HG02571 (cell line): ENCODE measurements at regions not wholly inside any gene's neighbourhood (a gene's known extent, or its start where the extent isn't known, plus 50 kb on each side); places are given as distances from the start of the nearest gene placed in this dataset.
"Not testable (repeated sequence)": the region's sequence is repeated elsewhere in the genome, so short reads cannot be mapped to it uniquely, and the experiment has no call there.

Experiments
- ATAC-seq: cut with Tn5 transposase; IDR thresholded peaks from one replicate; pipeline ENCODE4 v1.9.1; 2021; ENCODE audit warnings: mild to moderate bottlenecking, moderate library complexity; ENCODE audit not compliant: unreplicated experiment

DNA sequence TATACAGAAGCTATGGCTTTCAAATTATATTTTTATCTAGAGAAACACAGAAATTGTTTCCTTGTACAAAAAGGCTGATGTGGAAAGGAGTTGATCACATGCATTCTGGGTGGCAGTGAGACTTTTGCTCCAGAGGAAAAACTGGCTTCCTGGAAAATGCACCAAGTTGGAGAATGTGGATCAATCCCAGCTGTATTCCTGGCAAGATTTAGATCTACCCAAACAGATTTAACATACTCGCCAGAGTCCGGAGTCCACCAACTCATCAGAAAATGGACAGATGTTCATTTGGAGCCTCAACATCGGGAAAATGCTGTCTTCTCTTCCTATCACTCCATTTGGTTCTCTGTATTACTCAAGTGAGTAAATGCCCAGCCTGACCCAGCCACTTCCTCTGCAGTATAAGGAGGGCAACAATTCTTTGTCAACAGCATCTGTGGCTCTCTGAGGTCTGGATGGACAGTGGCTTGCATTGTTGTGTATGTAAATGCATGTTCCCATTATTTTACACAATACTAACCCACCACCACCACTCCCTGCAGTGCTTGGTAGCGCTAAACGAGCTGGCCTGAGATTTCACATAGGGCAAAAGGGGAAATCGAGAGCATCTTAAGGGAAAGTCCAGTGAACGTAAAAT lies 226.2 kb upstream of the IRF2BP2 start:
- ATAC-seq = no peak

DNA sequence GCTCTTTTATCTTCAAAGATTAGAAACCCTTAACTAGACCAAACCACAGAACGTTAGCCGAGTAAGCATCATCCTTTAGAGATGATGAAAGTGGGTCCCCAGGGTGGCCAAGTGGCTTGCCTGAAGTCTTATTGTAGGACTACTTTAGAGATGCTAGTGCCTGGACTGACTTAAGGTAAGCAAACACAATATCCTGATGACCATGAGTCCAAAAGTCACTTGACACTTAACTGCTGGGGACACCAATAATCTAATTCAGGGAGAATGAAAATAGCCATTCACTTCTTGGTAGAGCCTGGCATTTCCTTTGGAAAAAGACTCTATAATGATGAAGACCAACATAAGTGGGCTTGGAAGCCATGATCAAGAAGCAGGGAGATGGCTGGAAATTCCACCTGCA lies 225.3 kb upstream of the IRF2BP2 start:
- no peak for ATAC-seq

DNA sequence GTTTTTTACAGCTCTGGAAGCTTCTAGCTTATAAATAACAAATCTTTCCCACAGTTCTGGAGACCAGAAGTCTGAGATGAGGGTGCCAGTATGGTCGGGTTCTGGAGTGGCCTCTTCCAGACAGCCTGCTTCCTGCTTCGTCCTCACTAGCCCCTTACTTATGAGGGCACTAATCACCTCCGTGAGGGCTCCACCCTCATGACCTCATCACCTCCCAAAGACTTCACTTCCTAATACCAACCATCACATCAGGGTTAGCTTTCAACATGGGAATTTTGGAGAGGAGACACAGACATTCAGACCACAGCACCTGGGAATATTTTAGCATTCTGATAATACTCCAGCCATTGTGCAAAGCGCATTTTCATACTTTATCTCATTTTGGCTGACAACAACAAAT lies 223.7 kb upstream of the IRF2BP2 start:
- no peak for ATAC-seq

DNA sequence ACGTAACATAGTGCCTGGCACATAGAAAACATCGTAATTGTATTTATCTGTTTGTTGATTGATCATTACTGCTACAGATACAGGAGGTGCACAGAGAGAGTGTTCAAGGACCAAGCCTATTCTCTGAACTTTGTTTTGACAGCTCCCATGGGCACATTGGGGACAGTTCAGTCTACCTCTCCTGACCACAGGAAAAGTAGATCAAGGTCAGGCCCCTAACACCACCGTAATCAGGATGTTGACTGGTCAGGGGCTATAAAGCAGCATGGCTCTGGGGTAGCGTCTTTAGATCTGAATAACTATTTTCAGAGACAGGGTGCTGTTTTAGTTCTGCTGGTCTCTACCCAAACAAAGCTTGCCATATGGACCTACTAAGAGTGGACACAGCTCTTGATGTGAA lies 223.1 kb upstream of the IRF2BP2 start:
- no peak for ATAC-seq

DNA sequence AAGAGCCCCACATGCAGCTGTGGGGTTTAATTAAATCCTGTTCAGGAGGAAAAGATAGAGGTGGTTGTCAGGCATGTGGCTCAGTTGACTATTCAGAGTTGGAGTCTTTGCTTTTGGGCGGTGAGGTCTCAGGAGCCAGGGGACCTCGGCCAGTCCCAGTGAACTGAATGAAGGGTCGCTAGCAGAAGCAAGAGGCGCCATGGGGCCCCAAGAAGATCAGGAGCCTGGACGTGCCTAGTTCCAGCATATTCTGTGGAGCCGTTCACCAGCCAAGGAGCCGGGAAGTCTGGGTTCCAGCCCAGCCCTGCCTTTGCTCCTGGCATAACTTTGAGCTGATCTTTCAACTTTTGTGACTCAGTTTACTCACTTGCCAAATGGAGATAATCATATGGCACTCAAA lies 217.7 kb upstream of the IRF2BP2 start:
- no peak for ATAC-seq

DNA sequence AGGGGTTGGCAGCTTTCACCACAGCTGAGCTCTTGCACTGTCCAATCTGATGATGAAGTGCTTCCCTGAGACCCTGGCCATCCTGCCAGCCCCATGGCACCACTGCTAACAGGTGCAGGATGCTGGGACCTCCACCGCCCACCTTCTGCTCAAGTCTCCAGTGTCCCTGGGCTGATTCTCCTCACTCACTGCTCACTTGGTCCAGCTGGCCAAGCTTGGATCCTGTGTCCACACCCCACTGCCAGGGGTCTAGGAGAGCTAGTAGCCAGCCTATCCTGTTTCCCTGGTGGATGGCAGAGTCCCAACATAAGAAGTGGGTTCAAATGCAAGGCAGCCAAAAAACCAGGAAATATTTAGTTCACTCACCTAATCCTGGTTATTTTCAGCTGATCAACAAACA lies 217.2 kb upstream of the IRF2BP2 start:
- ATAC-seq = no peak

DNA sequence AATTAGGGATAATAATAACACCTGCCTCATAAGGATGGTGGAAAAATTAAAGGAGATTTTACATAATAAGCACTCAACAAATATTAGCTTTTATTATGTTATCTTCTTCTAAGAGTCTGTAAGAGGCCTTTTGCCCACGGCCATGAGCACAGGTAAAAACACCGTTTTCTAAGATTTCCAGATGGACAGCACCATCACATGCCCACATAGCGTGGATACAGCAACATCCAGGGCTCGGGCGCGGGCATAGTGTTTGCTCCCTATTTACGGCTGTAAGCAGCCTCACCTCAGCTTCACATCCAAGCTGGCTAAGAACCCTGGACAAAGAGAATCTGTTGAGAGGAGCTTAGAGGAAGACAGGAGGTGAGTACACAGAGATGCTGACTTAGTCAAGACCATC lies 216.4 kb upstream of the IRF2BP2 start:
- no peak for ATAC-seq

DNA sequence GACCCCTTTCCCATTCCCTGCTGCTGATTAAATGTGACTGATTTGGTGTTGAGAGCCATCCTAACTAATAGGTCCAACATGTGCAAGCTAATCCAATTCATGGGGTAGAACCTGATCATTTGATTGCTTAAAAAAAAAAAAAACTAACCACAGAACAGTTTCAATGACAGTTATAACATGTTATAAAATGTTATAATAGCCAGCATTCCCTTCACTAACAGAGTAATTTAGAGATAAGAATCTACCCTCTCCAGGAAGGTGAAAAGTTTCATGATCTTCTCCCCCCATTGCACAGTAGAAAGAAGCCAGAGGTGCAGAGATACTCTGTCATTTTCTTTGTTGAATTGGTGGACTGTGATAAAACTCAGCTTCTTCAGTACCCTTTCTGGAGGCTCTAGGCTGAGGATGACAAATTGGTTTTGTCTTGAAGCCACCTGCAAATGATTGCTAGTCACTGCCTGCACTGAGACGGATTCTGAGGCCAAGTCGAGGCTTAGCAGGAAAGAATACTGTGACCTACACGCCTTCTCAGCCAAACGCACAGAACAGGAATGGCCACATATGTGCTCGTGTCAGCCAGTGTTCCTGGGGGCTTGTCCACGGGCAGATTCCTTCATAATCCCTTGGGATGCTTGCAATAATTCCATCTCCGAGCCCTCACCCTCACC lies 215.7 kb upstream of the IRF2BP2 start:
- ATAC-seq = no peak

DNA sequence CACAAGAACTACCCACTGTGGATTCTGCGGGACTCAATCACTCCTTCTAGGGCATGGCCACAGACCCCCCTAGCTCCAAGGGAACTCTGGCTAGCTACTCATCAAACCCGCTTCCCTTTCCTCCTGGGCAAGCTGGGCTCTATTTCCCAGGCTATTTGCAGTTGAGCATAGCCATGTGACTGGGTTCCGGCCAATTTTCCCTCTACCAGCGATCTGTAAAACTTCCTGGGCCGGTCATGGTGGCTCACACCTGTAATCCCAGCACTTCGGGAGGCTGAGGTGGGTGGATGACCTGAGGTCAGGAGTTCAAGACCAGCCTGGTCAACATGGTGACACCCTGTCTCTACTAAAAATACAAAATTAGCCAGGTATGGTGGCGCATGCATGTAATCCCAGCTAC lies 214.9 kb upstream of the IRF2BP2 start:
- not testable (repeated sequence) for ATAC-seq

DNA sequence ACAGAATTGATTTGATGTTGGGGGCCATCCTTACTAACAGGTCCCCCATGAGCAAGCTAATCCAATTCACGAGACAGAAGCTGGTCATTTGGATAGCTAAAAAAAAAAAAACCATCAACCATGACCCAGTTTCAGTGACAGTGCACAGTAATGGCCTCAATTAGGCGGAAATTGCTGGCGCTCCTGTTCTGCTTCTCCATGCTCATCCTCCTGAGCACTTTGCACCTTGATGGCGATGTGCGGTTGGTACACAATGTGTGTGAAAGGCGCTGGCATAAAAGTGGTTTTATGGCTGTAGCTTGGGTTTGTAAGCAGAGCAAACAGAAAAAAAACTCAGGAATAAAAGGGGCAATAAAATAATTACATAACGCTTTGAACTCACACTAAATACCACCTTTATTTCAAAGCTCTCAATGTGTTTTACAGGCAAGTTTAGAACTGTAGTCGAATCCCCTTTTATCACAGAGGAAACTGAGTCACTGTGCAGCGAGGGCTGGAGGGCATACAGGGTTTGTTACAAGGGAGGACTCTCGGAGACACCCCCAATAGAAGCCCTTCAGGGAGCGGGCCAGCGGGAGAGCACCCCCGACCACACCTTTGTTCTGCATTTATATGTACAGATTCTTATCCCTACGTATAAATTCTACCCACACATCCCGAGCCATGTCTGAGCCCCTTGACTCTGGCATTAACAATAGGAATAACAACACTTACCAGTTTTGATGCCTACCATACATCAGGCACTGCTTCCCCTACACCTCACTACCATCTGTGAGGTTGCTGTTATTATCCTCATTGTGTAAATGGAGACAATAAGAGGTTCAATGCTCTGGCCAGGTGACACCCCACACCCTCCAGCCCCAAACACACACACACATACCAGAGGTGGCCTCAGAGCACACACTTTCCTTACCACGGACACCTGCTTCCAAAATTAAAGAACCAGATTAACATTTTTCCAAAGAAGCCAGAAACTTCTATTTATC lies 213.5 kb upstream of the IRF2BP2 start:
- ATAC-seq = no peak

DNA sequence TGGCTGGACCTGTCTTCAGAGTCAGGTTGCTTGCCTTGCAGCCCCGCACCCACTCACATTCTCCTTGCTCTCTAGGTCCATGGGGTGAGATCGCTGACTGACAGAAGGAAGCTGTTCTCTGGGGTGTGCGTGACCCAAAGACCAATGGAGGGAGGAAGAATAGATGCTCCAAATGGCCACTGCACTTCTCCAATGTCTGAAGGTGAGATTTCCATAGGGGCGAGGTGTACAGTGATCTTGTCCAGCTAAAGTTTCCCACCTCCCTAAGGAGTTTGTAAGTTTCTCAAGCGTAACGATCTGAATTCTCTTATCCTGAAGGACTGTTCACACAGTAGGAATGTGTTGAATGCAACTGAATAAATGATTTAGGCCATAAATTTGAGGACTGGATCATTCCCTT lies 211.9 kb upstream of the IRF2BP2 start:
- no peak for ATAC-seq

DNA sequence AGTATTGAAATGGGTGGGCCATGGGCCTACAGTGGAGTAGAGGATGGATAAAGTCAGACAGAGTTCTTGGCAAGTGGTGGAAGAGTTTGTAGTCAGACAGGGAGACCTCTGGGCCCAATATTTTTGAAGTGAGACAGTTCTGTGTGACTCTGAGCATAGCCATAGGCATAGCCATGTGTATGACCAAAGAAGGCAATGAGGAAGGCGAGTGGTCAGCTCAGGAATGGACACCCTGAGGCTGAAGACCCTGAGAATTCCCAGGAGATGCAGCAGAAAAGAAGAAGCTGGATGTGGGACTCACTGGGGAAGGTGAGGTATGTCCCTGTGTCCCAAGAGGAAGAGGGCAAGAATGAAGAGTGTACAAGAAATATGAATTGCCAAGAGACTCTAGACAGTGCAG lies 210.6 kb upstream of the IRF2BP2 start:
- ATAC-seq = no peak

DNA sequence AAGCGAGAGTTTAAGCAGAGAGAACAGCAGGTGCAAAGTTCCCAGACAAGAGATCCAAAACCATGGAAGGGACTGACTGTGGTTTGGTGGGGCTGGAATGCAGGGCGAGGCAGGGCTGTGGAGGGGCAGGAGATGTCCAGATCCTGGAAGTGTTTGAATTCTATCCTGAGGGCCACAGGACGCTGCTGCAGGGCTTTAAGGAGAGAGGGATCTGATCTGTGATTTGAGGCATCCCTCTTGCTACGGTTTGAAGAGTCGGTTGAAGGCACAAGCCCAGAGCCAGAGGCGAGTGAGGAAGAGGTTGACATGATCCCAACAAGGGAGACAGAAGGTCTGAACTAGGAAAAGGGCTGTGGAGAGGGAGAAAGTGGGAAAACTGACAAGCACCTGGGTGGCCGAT lies 209.9 kb upstream of the IRF2BP2 start:
- ATAC-seq = not testable (repeated sequence)

DNA sequence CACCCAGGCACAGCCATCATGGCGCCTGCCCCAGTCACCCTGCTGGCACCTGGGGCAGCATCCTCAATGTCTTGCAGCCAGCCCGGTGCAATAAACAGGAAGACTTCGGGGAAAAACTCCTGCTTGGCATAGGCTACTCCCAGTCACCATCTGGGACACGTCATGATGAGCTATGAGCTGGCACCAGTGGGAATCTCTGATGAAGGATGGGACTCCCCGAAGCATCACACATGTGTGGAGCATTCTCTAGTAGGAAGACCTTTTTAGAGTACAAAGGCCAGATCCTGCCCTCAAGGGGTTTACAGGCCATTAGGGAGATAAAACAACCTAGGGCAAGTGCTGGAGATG lies 208.0 kb upstream of the IRF2BP2 start:
- ATAC-seq = not testable (repeated sequence)

DNA sequence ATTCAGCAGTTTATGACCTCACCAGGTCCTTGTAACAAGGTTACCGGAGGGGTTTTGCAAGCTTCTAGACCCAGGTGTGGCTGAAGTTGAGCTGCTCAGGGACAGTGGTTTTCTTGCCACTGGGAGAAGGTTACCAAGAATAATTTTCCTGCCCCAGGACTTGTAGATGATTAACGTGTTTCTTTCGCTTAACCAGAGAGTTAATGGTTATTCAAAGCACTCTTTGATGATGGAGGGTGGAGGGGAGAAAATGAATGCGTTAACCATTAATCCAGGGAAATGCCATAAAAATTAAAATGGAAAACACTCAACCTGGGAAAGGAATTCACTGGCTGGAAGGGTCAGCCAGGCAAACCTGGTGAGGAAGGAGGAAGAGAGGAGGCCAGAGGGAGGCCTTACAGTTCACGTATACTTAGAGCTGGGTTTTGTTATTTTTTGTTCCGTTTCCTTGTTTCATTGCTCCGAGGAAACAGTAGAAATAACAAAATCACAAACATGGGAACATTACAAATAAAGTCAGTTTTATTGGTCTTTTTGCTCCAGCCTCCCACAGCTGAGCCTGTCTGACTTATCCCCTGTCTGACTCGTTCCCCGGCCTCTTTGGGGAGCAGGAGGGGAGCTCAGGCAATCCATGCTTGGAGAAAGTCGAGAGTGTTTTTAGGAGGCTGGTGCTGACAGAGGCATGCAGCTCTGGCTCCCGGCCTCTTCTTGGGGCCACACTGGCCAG lies 207.5 kb upstream of the IRF2BP2 start:
- ATAC-seq = not testable (repeated sequence)

DNA sequence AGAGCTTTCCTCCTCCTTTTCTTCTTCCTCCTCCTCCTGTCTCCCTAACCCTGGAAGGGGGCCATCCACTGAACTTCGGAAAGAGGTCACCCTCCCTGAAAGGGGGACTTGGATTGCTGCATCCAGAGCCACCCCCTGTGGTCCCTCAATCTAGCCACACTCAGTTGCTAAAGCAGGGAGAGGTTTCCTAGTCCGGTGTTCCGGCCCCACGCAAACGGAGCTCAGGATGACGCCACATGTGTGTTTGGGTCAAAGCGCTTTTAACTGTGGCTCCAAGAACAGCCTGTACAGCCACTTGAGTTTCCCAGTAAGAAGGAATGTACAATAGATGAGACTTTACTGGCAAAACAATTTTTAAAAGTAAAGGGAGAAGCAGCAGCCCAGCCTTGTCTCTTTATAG lies 206.9 kb upstream of the IRF2BP2 start:
- not testable (repeated sequence) for ATAC-seq

DNA sequence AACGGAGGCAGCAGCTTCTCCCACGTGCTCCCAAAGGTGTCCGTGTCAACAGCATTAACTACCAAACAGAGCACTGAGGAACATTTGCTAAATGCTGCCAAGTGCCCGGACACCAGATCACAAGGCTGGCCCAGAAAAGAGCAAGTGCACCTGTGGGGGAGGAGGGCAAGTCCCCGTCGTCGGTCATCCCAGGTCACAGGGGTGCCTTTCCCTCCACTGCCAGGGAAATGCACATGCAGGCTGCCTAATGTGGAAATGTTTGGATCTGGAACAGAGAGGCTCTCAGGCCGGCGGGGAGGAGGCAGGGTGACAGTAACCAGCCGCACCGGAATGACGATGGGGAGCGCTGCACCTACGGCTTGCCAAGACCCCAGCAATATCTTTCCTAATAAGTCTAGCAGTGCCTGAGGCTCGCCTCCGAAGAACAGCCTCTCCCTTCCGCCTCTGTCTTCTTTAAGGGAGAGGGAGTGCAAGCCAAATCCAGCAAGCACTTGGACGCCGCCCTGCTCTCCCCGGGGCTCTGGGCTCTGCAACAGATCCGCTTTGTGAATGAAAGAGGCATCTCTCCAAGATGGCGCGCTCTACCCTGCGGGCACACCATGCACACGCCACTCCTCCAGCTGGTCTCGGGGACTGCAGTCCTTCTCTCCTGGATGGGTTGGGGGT lies 206.3 kb upstream of the IRF2BP2 start:
- ATAC-seq = not testable (repeated sequence)

DNA sequence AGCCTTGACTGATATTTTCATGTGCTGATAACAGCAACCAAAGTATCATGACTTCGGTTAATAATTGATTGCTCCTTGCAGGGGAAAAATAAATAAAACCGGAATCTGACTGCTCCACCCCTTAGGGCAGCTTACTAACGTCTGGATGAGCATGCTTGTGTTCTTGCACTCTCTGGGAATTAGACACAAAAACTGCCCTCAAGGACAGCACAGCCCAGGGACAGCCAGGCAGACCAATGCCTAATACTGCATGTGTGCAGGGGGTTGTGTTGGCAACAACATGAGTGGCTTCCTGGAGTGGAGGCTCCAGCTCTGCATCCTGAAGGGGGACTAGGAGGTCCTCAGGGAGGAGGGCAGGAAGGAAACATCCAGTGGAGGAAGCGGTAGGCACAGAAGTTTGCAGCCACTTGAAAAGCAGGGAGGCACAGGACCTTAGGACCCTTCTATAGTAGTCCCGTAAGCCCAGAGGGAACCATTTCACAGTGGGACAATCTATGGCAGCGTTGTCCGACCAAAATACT lies 205.4 kb upstream of the IRF2BP2 start:
- not testable (repeated sequence) for ATAC-seq

DNA sequence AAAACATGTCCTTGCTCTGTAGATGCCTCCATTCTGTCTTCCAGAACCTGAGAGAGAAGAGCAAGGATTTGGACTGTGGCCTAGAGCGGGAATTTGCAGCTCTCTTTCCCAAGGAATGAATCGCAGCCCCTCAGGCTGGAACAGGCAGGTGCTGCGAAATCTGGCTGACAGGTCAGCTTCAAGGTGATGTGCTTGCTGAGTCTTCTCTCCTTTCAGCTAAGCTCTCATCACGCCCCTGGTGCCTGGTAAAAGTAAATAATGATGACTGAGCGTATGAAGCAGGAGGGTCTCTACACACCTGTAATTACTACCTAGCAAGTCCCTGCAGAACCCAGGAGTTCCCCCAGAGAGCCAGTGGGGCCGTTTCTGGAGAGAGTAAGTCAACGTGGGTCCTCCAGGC lies 204.3 kb upstream of the IRF2BP2 start:
- not testable (repeated sequence) for ATAC-seq

DNA sequence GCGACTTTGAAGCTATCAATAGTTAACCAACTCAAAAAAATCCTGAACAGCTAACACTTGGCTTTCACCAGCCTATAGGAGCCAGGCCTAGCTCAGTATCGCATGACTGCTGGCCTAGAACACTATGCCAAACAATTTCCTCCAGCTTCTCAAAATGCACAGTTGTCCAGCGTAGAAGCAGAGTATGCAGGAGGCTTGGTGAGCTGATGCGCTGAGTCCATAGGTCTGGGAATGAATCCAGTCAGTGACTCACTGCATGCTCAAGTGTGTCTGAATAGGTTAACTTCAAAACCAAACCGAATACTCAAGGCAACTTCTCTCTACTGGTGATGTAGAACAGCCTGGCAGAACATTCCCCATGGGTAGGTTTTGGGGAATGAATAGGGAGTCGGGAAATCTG lies 201.8 kb upstream of the IRF2BP2 start:
- ATAC-seq = not testable (repeated sequence)
